HEK293 (cell line): ENCODE measurements at regions not wholly inside any gene's neighbourhood (a gene's known extent, or its start where the extent isn't known, plus 50 kb on each side); places are given as distances from the start of the nearest gene placed in this dataset.

Experiments used
- CTCF ChIA-PET: fragments of 350-600 bp; formaldehyde crosslinking; extraction: SDS; loops from one replicate; lab custom pipeline; 2021; ENCODE audit warnings: antibody characterized with exemption; lab: Yijun Ruan, JAX
- POLR2A ChIA-PET: fragments of 300-600 bp; formaldehyde crosslinking; extraction: SDS; loops from one replicate; lab custom pipeline; 2020; ENCODE audit warnings: antibody characterized with exemption, inconsistent platforms; lab: Yijun Ruan, JAX
- H3K27ac ChIP-seq: fragments of 200-500 bp; sonication (Bioruptor generic); 2 replicates; pipeline ENCODE4 v1.5.1; 2014; ENCODE audit warnings: low read depth, low read length, control low read depth, inconsistent platforms; ENCODE audit errors: extremely low read depth
- H3K36me3 ChIP-seq, 2 experiments: fragments of 200-500 bp in 1 of 2; sonication (Bioruptor generic) in 1 of 2; 1 replicate in 1 of 2; 2 replicates in 1 of 2; pipeline ENCODE4 v1.5.1; 2014 to 2017; ENCODE audit warnings: inconsistent platforms in 2 of 2, low read length in 2 of 2; ENCODE audit not compliant: control insufficient read depth in 2 of 2, insufficient read depth in 1 of 2
- H3K4me1 ChIP-seq: fragments of 200-500 bp; sonication (Bioruptor generic); 2 replicates; pipeline ENCODE4 v1.5.1; 2014; ENCODE audit warnings: mild to moderate bottlenecking, low read length, inconsistent platforms; ENCODE audit not compliant: control insufficient read depth, insufficient read depth
- H3K4me3 ChIP-seq: 2 replicates; pipeline ENCODE4 v1.5.1; 2011; ENCODE audit warnings: low read depth, mild to moderate bottlenecking, control low read depth, low read length, moderate library complexity
- H3K9me3 ChIP-seq: fragments of 200-500 bp; sonication (Bioruptor generic); 2 replicates; pipeline ENCODE4 v1.5.1; 2014; ENCODE audit warnings: low read depth, low read length, inconsistent platforms; ENCODE audit not compliant: control insufficient read depth, insufficient read depth
- ATF2 ChIP-seq: fragments of 450-650 bp; formaldehyde crosslinking; IDR thresholded peaks from 2 replicates; pipeline ENCODE4 v1.5.1; 2016; ENCODE audit warnings: missing biosample characterization, missing genetic modification characterization, low read depth
- GLI2 ChIP-seq: fragments of 450-650 bp; formaldehyde crosslinking; IDR thresholded peaks from 2 replicates; pipeline ENCODE4; 2017; ENCODE audit warnings: missing biosample characterization, missing genetic modification characterization, low read depth, borderline replicate concordance
- HOXC10 ChIP-seq: sonication (generic); formaldehyde crosslinking; IDR thresholded peaks from 2 replicates; pipeline ENCODE4 v1.8.1; 2023; ENCODE audit warnings: mild to moderate bottlenecking, missing genetic modification reagents
- KLF8 ChIP-seq: fragments of 450-650 bp; formaldehyde crosslinking; IDR thresholded peaks from 2 replicates; pipeline ENCODE4 v1.5.1; 2016; ENCODE audit warnings: missing biosample characterization, missing genetic modification characterization
- RBAK ChIP-seq: fragments of 450-650 bp; formaldehyde crosslinking; IDR thresholded peaks from 2 replicates; pipeline ENCODE4 v1.5.1; 2016; ENCODE audit warnings: missing biosample characterization, missing genetic modification characterization
- SETDB1 ChIP-seq: IDR thresholded peaks from one replicate; pipeline ENCODE4 v1.6.1; 2017; ENCODE audit warnings: mild to moderate bottlenecking, low read length, moderate library complexity, mixed read lengths; ENCODE audit not compliant: insufficient read length
- ZBTB11 ChIP-seq: fragments of 450-650 bp; formaldehyde crosslinking; conservative IDR thresholded peaks from 2 replicates; pipeline ENCODE4 v1.5.1; 2016; ENCODE audit warnings: low read depth, missing biosample characterization, missing genetic modification characterization
- ZNF10 ChIP-seq: fragments of 450-650 bp; formaldehyde crosslinking; IDR thresholded peaks from 2 replicates; pipeline ENCODE4 v1.5.1; 2017; ENCODE audit warnings: missing biosample characterization, missing genetic modification characterization
- ZNF146 ChIP-seq: fragments of 450-650 bp; formaldehyde crosslinking; IDR thresholded peaks from 2 replicates; pipeline ENCODE4 v1.5.1; 2016; ENCODE audit warnings: missing biosample characterization, missing genetic modification characterization
- ZNF16 ChIP-seq: fragments of 450-650 bp; formaldehyde crosslinking; IDR thresholded peaks from 2 replicates; pipeline ENCODE4 v1.5.1; 2016; ENCODE audit warnings: low read depth, missing biosample characterization, missing genetic modification characterization
- ZNF19 ChIP-seq: fragments of 450-650 bp; formaldehyde crosslinking; IDR thresholded peaks from 2 replicates; pipeline ENCODE4; 2016; ENCODE audit warnings: missing biosample characterization, missing genetic modification characterization, low read depth
- ZNF416 ChIP-seq: fragments of 450-650 bp; formaldehyde crosslinking; IDR thresholded peaks from 2 replicates; pipeline ENCODE4 v1.5.1; 2016; ENCODE audit warnings: missing biosample characterization, missing genetic modification characterization
- ZNF518A ChIP-seq: fragments of 450-650 bp; formaldehyde crosslinking; conservative IDR thresholded peaks from 2 replicates; pipeline ENCODE4 v1.5.1; 2016; ENCODE audit warnings: low read depth, missing biosample characterization, missing genetic modification characterization
- ZNF561 ChIP-seq: fragments of 450-650 bp; IDR thresholded peaks from 2 replicates; pipeline ENCODE4 v1.5.1; 2018; ENCODE audit warnings: missing biosample characterization, missing genetic modification characterization, borderline replicate concordance
- ZNF701 ChIP-seq: fragments of 450-650 bp; formaldehyde crosslinking; IDR thresholded peaks from 2 replicates; pipeline ENCODE4 v1.5.1; 2016; ENCODE audit warnings: missing biosample characterization, missing genetic modification characterization
- ZNF777 ChIP-seq: fragments of 450-650 bp; formaldehyde crosslinking; IDR thresholded peaks from 2 replicates; pipeline ENCODE4 v1.5.1; 2017; ENCODE audit warnings: missing biosample characterization, missing genetic modification characterization, borderline replicate concordance
- ZSCAN23 ChIP-seq: fragments of 450-650 bp; formaldehyde crosslinking; IDR thresholded peaks from 2 replicates; pipeline ENCODE4 v1.5.1; 2016; ENCODE audit warnings: missing biosample characterization, missing genetic modification characterization

GRCh38 chrX:4978613-4979012, 1250.1 kb downstream of the NLGN4X start:
- POLR2A ChIA-PET = no interaction called here
- Histone ChIP-seq H3K36me3 (no peaks in the 10 kb centered on the region), H3K27ac (no peak overlapping the region), H3K4me3 (no peak overlapping the region), H3K4me1 (no peaks in the 10 kb centered on the region), H3K9me3 (no peaks in the 10 kb centered on the region)
- TF ChIP-seq HOXC10 (no peak), ATF2 (tag by site-specific recombination) (no peak), SETDB1 (no peak), ZNF518A (tag by site-specific recombination) (no peak), ZSCAN23 (no peak), ZNF10 (tag by site-specific recombination) (no peak), KLF8 (tag by site-specific recombination) (no peak)
- CTCF ChIA-PET = no interaction called here

- Histone ChIP-seq H3K4me1 (no peaks in the 10 kb centered on the region), H3K4me3 (no peak overlapping the region), H3K9me3 (no peaks in the 10 kb centered on the region), H3K36me3 (no peaks in the 10 kb centered on the region), H3K27ac (no peak overlapping the region)
- ChIA-PET CTCF (no interaction called here), POLR2A (no interaction called here)
- no peak for TF ChIP-seq ZNF19 (tag by site-specific recombination)
- TF ChIP-seq ZBTB11 (tag by site-specific recombination) = no peak
- no peak for TF ChIP-seq ZNF416 (tag by site-specific recombination)
- TF ChIP-seq KLF8 (tag by site-specific recombination) = no peak
- no peak for TF ChIP-seq ZNF701 (tag by site-specific recombination)
- TF ChIP-seq GLI2 (tag by site-specific recombination) = no peak
- no peak for TF ChIP-seq RBAK
- no peak for TF ChIP-seq ZNF16 (tag by site-specific recombination)
- no peak for TF ChIP-seq ZNF561
- TF ChIP-seq ZNF146 = no peak
- TF ChIP-seq ZNF777 (tag by site-specific recombination) = no peak
These were observed 1257.0 kb downstream of the NLGN4X start for GRCh38 chrX:4971646-4972045.
